H9 (cell line): ENCODE measurements at regions not wholly inside any gene's neighbourhood (a gene's known extent, or its start where the extent isn't known, plus 50 kb on each side); places are given as distances from the start of the nearest gene placed in this dataset.
"Not testable (repeated sequence)": the region's sequence is repeated elsewhere in the genome, so short reads cannot be mapped to it uniquely, and the experiment has no call there.

Experiments used
- DNase-seq: peaks from one replicate; pipeline ENCODE4 v3.0.0-alpha.2; 2017
- H2AFZ ChIP-seq: one replicate; pipeline ENCODE4 v1.6.1; 2013; ENCODE audit warnings: mild to moderate bottlenecking, low read length, control low read depth, moderate library complexity
- H2AK5ac ChIP-seq: 2 replicates; pipeline ENCODE4 v1.6.1; 2013; ENCODE audit warnings: low read length, control low read depth, mixed read lengths; ENCODE audit not compliant: insufficient read length
- H2BK120ac ChIP-seq: one replicate; pipeline ENCODE4 v1.6.1; 2013; ENCODE audit warnings: low read depth, mild to moderate bottlenecking, low read length, control low read depth, inconsistent platforms; ENCODE audit not compliant: poor library complexity, severe bottlenecking
- H2BK12ac ChIP-seq: 2 replicates; pipeline ENCODE4 v1.6.1; 2013; ENCODE audit warnings: low read length, control low read depth, mixed read lengths, low read depth; ENCODE audit not compliant: insufficient read length
- H2BK15ac ChIP-seq: 2 replicates; pipeline ENCODE4 v1.6.1; 2013; ENCODE audit warnings: low read depth, low read length, control low read depth
- H2BK20ac ChIP-seq: one replicate; pipeline ENCODE4 v1.6.1; 2013; ENCODE audit warnings: low read depth, mild to moderate bottlenecking, low read length, control low read depth, inconsistent platforms; ENCODE audit not compliant: poor library complexity, severe bottlenecking
- H2BK5ac ChIP-seq: 2 replicates; pipeline ENCODE4 v1.6.1; 2013; ENCODE audit warnings: low read length, control low read depth, mixed read lengths; ENCODE audit not compliant: insufficient read length
- H3K14ac ChIP-seq: 2 replicates; pipeline ENCODE4 v1.6.1; 2013; ENCODE audit warnings: low read length, control low read depth; ENCODE audit not compliant: insufficient read depth
- H3K18ac ChIP-seq: 2 replicates; pipeline ENCODE4 v1.6.1; 2013; ENCODE audit warnings: low read depth, mild to moderate bottlenecking, mixed read lengths, low read length, control low read depth; ENCODE audit not compliant: insufficient read length
- H3K23ac ChIP-seq: 2 replicates; pipeline ENCODE4 v1.6.1; 2013; ENCODE audit warnings: low read length, control low read depth, mixed read lengths, low read depth; ENCODE audit not compliant: insufficient read length
- H3K23me2 ChIP-seq: 2 replicates; pipeline ENCODE4 v1.6.1; 2013; ENCODE audit warnings: low read depth, mild to moderate bottlenecking, mixed read lengths, low read length, control low read depth; ENCODE audit not compliant: insufficient read length, poor library complexity, severe bottlenecking
- H3K27ac ChIP-seq: 2 replicates; pipeline ENCODE4 v1.5.1; 2013; ENCODE audit warnings: low read length, control low read depth, mixed read lengths, low read depth; ENCODE audit not compliant: insufficient read length
- H3K27me3 ChIP-seq: 2 replicates; pipeline ENCODE4 v1.6.1; 2013; ENCODE audit warnings: low read length, control low read depth, inconsistent platforms; ENCODE audit not compliant: insufficient read depth
- H3K4ac ChIP-seq: 2 replicates; pipeline ENCODE4 v1.6.1; 2013; ENCODE audit warnings: low read depth, mild to moderate bottlenecking, control low read depth, inconsistent platforms, low read length, moderate library complexity
- H3K4me1 ChIP-seq: 2 replicates; pipeline ENCODE4 v1.6.1; 2013; ENCODE audit warnings: low read length, control low read depth, inconsistent platforms; ENCODE audit not compliant: insufficient read depth
- H3K4me2 ChIP-seq: 2 replicates; pipeline ENCODE4 v1.6.1; 2013; ENCODE audit warnings: low read length, control low read depth, mixed read lengths; ENCODE audit not compliant: insufficient read length, insufficient read depth
- H3K56ac ChIP-seq: 2 replicates; pipeline ENCODE4 v1.6.1; 2013; ENCODE audit warnings: low read depth, mild to moderate bottlenecking, mixed read lengths, low read length, control low read depth; ENCODE audit not compliant: insufficient read length
- H3K79me1 ChIP-seq: 2 replicates; pipeline ENCODE4 v1.6.1; 2013; ENCODE audit warnings: low read depth, mild to moderate bottlenecking, moderate library complexity, low read length, control low read depth, inconsistent platforms; ENCODE audit not compliant: insufficient read depth, poor library complexity, severe bottlenecking
- H3K79me2 ChIP-seq: 2 replicates; pipeline ENCODE4 v1.6.1; 2013; ENCODE audit warnings: low read length, control low read depth, inconsistent platforms; ENCODE audit not compliant: insufficient read depth
- H3K9ac ChIP-seq: 2 replicates; pipeline ENCODE4 v1.6.1; 2013; ENCODE audit warnings: low read length, control low read depth, mixed read lengths; ENCODE audit not compliant: insufficient read length; ENCODE audit errors: extremely low read depth
- H3K9me3 ChIP-seq: one replicate; pipeline ENCODE4 v1.6.1; 2013; ENCODE audit warnings: low read depth, low read length, inconsistent platforms; ENCODE audit not compliant: control insufficient read depth
- H3T11ph ChIP-seq: one replicate; pipeline ENCODE4 v1.6.1; 2013; ENCODE audit warnings: mild to moderate bottlenecking, low read length, control low read depth, inconsistent platforms
- H4K20me1 ChIP-seq: one replicate; pipeline ENCODE4 v1.6.1; 2013; ENCODE audit not compliant: control insufficient read depth, insufficient read length, insufficient read depth
- H4K5ac ChIP-seq: 2 replicates; pipeline ENCODE4 v1.6.1; 2013; ENCODE audit warnings: low read depth, mild to moderate bottlenecking, mixed read lengths, low read length, control low read depth; ENCODE audit not compliant: insufficient read length
- H4K8ac ChIP-seq: replicated peaks from 2 replicates; pipeline ENCODE4 v1.6.1; 2013; ENCODE audit warnings: low read length, control low read depth, mixed read lengths, low read depth; ENCODE audit not compliant: insufficient read length
- H4K91ac ChIP-seq: 2 replicates; pipeline ENCODE4 v1.6.1; 2013; ENCODE audit warnings: low read depth, mild to moderate bottlenecking, moderate library complexity, mixed read lengths, low read length, control low read depth; ENCODE audit not compliant: insufficient read length
- H3K27ac Mint-ChIP-seq, 3 experiments: 2 replicates in 2 of 3; 3 replicates in 1 of 3; pipeline ENCODE4 v1.8.0; 2020 to 2021; ENCODE audit warnings: mixed read lengths in 3 of 3, mild to moderate bottlenecking in 1 of 3, moderate library complexity in 1 of 3
- H3K27me3 Mint-ChIP-seq: 2 replicates; pipeline ENCODE4 v1.8.0; 2021; ENCODE audit warnings: low read depth, mild to moderate bottlenecking, moderate library complexity, mixed read lengths
- H3K36me3 Mint-ChIP-seq, 3 experiments: 2 replicates in 2 of 3; 3 replicates in 1 of 3; pipeline ENCODE4 v1.8.0; 2020 to 2021; ENCODE audit warnings: low read depth in 3 of 3, mixed read lengths in 3 of 3; ENCODE audit not compliant: insufficient read depth in 1 of 3
- H3K4me1 Mint-ChIP-seq, 2 experiments: 2 replicates each; pipeline ENCODE4 v1.8.0; 2020; ENCODE audit warnings: mixed read lengths in 2 of 2
- H3K4me3 Mint-ChIP-seq, 2 experiments: 2 replicates in 1 of 2; 3 replicates in 1 of 2; pipeline ENCODE4 v1.8.0; 2020 to 2021; ENCODE audit warnings: mild to moderate bottlenecking in 2 of 2, mixed read lengths in 2 of 2, moderate library complexity in 1 of 2
- H3K9me3 Mint-ChIP-seq, 2 experiments: 2 replicates in 1 of 2; 3 replicates in 1 of 2; pipeline ENCODE4 v1.8.0; 2020; ENCODE audit warnings: mild to moderate bottlenecking in 2 of 2, mixed read lengths in 2 of 2, moderate library complexity in 1 of 2
- WGBS: extraction: QIAGEN DNeasy Blood & Tissue Kit; methylation state at CpG from one replicate; pipeline ENCODE4 v1.1.7; 2013; ENCODE audit warnings: missing lambda C conversion rate, low lambda C conversion rate, mixed read lengths; ENCODE audit not compliant: insufficient read length; ENCODE audit errors: extremely low coverage; 5-methylcytosine and 5-hydroxymethylcytosine counted together

DNA sequence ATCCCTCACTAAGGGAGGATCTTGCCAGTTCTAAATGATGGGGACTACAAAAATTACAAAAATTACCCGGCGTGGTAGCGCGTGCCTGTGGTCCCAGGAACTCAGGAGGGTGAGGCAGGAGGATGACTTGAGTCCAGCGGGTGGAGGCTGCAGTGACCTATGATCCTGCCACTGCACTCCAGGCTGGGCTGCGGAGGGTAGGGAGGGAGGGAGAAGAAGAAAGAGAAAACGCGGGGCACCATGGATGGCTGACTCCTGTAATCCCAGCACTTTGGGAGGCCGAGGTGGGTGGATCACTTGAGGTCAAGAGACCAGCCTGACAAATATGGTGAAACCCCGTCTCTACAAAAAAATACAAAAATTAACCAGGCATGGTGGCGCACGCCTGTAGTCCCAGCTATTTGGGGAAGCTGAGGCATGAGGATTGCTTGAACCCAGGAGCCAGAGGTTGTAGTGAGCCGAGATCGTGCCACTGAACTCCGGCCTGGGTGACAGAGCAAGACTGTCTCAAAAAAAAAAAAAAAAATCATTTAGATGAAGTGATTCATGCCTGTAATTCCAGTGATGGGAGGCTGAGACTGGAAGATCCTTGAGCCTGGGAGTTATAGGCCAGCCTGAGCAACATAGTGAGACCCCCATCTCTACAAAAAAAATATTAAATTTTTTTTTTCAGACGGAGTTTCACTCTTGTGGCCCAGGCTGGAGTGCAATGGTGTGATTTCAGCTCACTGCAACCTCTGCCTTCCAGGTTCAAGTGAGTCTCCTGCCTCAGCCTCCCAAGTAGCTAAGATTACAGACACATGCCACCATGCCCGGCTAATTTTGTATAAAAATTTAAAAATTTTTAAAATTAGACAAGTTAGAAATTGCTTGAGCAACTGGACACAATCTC lies 95.2 kb upstream of the METTL9 start:
- Histone ChIP-seq H3K79me2 (peaks cover 19% of the 10 kb centered on the region; the same call in 1 of the 2 replicates), H3K4me2 (peak overlapping the region; percentile 81), H3K79me1 (peaks cover 18% of the 10 kb centered on the region)
- no CpG with 5 or more reads among the region's 17 CpGs for WGBS
- Mint-ChIP-seq H3K4me1 (peaks cover 29 to 30% of the 10 kb centered on the region in 2 experiments), H3K36me3 (peaks cover 13 to 36% (median 29%) of the 10 kb centered on the region in 3 experiments), H3K4me3 (peak overlapping the region; percentile 79 to 86), H3K27ac (peak overlapping the region; percentile 68 to 95 (median 80); a peak in 5 of 7 replicates)
- not testable (repeated sequence) for H3K23me2 ChIP-seq, H3K9me3 Mint-ChIP-seq, H3K27me3 Mint-ChIP-seq, H3K4me1 ChIP-seq, H3K23ac ChIP-seq, H3K9me3 ChIP-seq, H3K27me3 ChIP-seq, DNase-seq, H2BK12ac ChIP-seq, H4K8ac ChIP-seq, H3K14ac ChIP-seq, H2AFZ ChIP-seq, H2BK5ac ChIP-seq, H2BK120ac ChIP-seq, H2BK15ac ChIP-seq, H3K18ac ChIP-seq, H3K9ac ChIP-seq, H2AK5ac ChIP-seq, H3K4ac ChIP-seq, H4K5ac ChIP-seq, H3T11ph ChIP-seq, H4K20me1 ChIP-seq, H3K27ac ChIP-seq, H4K91ac ChIP-seq, H3K56ac ChIP-seq, H2BK20ac ChIP-seq

DNA sequence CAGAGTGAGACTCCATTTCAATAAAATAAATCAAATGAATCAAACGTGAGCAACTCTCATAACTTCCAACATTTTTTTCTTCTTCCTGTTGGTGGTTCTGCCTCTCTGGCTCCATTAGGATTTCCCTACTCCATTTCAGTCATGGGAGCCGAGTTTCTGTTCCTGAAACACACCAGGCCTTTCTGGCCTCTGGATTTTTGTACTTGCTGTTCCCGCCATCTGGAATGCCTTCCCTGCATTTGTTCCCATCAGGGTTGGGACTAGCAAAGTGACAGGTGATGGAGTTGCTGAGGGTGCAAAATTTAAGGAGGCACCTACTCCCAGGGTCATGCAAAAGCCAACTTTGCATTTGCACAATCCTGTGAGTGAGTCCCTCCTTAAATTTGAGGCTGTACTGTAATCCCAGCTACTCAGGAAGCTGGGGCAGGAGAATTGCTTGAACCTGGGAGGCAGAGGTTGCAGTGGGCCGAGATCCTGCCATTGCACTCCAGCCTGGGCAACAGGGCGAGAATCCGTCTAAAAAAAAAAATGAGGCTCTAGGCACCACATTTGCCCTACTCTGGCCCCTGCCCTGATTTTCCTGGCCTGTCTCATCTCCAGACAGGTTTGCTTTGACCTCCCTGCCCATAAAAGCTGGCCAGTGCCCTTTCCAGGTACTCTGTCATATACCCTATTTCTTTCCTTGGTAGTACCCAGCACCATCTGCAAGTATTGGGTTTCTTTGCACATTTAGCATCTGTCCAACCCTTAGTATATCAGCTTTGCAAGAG lies 93.4 kb upstream of the METTL9 start:
- DNase-seq, result not testable (repeated sequence)
- peaks cover 15 to 46% (median 45%) of the 10 kb centered on the region in 3 experiments for H3K36me3 Mint-ChIP-seq

More for the DNA sequence above, 93.4 kb upstream of the METTL9 start:
- not testable (repeated sequence) for H3K9me3 Mint-ChIP-seq, H3K23me2 ChIP-seq, H3K18ac ChIP-seq, H2AK5ac ChIP-seq, H4K20me1 ChIP-seq, H3K9me3 ChIP-seq, H3K4ac ChIP-seq, H3K56ac ChIP-seq, H3T11ph ChIP-seq, H3K9ac ChIP-seq, H4K91ac ChIP-seq, H2BK12ac ChIP-seq, H3K4me1 ChIP-seq, H4K5ac ChIP-seq, H3K4me2 ChIP-seq, H2BK5ac ChIP-seq, H2BK15ac ChIP-seq, H3K27ac ChIP-seq, H2AFZ ChIP-seq, H4K8ac ChIP-seq, H2BK20ac ChIP-seq, H3K4me3 Mint-ChIP-seq, H3K23ac ChIP-seq, H3K14ac ChIP-seq, H3K27me3 Mint-ChIP-seq, H3K27me3 ChIP-seq, H2BK120ac ChIP-seq
- H3K79me2 ChIP-seq, result peaks cover 34% of the 10 kb centered on the region; the same call in 1 of the 2 replicates
- H3K27ac Mint-ChIP-seq, result peak overlapping the region in 1 of 3 experiments; percentile 80; a peak in 3 of 7 replicates
- peaks cover 45 to 46% of the 10 kb centered on the region in 2 experiments for H3K4me1 Mint-ChIP-seq
- H3K79me1 ChIP-seq, result peaks cover 21% of the 10 kb centered on the region
- no CpG with 5 or more reads among the region's 6 CpGs for WGBS
